Colon (tissue), 2 donors: ENCODE measurements at regions not wholly inside any gene's neighbourhood (a gene's known extent, or its start where the extent isn't known, plus 50 kb on each side); places are given as distances from the start of the nearest gene placed in this dataset.

Experiments used
- FAIRE-seq: peaks from 2 replicates; lab custom pipeline; 2012; peaks lifted over from hg19 to GRCh38; lab: Jason Lieb, UNC
- donor health status: control.
- donor health status: control.

DNA sequence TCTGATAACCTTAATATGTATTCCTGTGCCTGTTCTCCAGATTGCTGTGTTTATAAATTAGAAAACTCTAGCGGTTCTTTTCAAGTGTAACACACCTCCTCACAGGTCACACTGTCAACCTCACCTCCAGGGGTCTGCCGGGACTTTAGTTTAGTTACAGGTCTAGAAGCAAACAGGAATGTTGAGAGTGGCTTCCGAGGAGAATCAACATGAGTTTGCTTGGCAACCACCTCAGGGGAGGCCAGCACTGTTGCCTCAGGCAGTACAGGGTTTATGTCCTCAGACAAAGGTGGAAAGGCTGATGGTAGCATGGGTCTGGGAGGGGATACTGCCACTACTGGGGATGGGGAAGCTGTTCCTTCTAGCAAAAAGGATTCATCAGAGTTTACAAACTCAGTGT lies 438.0 kb downstream of the DTHD1 start:
- FAIRE-seq: no peak

DNA sequence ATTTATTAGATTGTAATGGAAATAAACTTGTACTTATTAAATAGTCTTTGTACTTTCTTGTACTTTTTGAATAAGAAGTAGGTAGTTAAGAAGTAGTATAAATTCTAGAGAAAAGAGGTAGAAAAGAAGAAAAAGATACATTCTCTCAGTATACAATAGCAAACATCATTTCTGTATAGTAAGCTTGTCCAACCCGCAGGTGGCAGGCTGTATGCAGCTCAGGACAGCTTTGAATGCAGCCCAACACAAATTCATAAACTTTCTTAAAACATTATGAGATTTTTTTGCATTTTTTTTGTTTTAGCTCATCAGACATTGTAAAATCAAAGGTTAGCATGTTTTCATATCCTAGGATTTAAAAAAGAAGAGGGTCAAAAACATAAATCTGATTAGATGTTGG lies 441.6 kb downstream of the DTHD1 start:
- FAIRE-seq: no peak

DNA sequence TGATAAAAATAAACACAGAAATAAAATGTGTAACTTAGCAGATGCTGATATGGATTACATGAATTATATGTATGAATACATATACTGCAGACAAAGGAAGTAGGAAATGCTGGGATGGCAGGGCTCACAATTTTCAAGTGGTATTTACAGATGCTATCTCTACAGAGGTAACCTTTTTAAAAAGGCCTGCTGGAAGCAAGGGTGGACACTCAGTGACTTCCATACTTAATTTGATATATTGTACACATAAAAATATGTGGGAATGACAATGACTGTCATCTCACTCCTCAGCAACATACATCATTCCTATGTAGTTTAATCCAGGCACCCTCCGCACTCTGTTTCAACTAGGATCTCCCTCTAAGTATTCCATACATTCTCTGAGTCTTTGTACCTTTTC lies 452.9 kb downstream of the DTHD1 start:
- FAIRE-seq: no peak

DNA sequence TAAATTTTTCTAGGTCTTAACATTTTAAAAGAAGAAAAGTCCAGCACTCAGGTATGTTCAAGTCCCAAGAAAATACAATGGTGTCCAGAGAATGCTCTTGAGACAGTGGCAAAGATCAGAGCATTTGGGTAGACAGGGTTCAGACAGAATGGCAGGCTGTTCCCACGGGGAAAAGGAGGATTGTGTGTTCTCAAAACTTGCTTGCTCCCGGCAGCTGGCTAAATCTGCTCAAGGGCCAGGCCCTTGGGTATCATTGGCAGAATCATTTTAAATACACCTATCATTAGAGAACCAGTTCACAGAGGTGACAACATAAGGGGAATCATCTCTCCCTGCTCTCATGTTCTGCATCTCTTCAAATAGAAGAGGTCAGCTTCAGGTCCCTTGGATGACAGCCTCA lies 456.3 kb downstream of the DTHD1 start:
- no peak for FAIRE-seq

DNA sequence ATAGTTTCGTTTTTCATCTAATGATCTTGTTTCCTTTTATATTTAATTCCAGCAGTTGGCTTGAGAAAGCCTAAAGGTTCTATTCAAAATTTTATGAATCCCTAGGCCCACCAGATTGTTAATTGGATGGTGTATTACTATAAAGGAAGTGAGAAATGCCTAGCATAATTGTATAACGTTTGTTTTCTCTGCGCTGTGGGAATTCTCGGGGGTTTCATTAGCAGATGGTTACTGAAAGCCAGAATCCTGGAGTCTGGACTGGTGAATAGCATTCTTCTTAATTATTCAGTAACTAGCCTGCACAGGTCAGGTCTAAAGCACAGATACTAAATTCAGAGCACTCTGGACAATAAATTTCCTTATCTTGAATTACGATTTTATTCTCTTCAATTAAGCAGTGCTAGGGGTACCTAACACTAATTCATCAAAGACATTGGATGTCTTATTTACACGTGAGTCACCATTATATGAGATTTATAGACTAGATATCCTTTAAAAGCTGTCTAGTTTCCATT lies 459.4 kb downstream of the DTHD1 start:
- FAIRE-seq: no peak

DNA sequence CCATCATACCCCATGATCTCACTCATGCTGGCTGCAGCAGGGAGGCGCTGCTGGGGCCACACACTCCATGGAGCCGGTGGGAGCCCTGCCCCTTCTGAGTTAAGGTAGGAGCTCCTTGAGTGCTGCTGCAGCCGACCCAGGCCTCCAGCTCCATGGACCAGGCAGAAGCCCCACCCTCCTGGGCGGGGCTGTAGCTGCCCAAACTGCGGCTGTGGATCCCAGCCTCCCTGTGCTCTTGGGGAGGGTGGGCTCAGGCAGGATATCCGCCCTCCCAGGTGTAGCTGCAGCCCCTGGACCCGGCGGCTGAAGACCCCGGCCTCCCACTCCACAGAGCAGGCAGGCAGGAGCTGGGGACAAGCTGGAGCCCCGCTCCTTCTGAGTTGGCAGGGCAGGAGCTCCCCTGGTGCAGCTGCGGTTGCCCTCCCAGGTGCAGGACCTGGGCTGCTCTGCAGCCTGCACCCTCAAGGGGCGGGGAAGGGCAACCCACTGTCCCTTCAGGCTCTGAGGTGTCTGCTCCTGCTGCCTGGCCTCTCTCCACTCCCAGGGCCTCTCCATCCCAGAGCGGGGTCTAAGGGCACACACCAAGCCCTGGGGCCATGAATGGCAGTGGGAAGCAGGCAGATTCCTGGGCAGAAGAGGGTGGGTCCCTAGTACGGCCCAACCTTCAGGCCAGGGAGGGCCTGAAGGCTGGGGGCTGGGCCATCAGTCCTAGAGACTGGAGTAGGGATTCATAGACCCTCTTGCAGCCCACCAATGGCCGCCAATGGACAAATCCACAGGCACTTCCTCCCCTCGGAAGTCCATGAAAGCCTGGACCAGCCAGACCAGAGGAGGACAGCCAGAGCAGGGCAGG lies 466.1 kb downstream of the DTHD1 start:
- no peak for FAIRE-seq

DNA sequence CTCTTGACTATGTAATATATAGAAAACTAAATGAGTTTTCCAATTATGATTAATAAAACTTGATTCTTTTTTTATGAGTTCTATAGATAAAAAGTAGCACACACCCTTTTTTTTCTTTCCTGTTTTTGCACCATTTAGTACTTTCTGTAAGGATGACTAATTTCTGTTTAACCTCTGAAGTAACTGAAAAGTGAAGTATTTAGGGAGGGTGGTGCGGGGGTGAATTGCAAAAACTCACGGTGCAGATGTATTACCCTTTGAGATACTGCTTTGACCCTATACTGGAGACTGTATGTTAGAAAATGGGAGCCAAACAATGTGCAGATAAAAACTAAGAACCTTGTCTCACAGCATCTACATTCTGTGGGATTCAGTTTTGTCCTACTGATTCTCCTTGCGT lies 471.6 kb downstream of the DTHD1 start:
- FAIRE-seq: no peak

DNA sequence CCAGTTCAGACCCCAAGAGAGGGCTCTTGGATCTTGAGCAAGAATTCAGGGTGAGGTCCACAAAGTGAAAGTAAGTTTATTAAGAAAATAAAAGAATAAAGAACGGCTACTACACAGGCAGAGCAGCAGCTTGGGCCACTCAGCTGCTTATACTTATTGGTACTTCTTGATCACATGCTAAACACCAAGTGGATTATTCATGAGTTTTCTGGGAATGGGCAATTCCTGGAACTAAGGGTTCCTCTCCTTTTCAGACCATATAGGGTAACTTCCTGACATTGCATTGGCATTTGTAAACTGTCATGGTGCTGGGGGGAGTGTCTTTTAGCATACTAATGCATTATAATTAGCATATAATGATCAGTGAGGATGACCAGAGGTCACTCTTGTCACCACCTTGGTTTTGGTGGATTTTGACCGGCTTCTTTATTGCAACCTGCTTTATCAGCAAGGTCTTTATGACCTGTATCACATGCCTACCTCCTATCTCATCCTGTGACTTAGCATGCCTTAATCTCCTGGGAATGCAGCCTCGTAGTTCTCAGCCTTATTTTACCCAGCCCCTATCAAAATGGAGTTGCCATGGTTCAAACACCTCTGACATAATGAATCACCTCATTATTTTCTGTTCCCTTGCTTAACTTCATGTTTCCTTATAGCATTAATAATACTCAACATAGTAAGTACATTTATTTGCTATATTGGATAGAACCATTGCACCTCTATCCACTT lies 476.3 kb downstream of the DTHD1 start:
- FAIRE-seq: no peak

DNA sequence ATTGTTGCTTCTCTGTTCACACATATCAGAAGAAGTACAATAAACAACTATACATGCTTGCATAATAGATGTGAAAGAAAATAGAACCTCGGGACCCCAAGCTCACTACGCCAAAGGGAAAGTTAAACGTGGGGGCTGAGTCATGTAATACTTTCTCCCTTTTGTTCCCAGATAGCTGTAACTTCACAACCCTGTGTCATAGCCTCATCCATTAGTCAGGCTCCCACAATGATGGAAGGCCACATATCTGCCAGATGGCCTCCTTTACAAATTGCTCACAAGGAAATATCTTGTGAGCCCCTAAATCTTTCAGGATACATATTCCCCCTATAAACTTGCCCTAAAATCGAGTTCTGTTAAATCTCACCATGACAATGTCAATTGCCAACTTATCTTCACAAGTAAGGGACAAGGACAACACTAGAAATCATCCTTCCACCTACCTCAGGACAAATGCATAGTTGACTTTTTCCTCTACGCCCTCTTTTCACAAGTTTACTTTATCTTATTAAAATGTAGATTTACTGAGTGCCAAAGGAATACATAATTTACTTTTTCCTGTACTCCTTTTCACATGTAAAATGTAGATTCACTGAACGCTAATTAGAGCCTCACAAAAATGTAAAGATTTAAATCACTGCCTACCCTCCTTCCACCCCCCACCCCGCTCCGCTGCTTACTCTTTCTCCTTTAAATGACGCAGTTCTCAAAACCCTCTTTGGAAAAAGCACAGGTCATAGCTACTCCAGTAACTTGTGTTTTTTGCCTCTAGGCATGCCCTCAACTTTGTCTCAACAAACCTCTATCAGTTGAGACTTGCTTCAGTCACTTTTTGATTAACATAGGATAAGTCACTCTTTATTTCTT lies 477.1 kb downstream of the DTHD1 start:
- FAIRE-seq: no peak

DNA sequence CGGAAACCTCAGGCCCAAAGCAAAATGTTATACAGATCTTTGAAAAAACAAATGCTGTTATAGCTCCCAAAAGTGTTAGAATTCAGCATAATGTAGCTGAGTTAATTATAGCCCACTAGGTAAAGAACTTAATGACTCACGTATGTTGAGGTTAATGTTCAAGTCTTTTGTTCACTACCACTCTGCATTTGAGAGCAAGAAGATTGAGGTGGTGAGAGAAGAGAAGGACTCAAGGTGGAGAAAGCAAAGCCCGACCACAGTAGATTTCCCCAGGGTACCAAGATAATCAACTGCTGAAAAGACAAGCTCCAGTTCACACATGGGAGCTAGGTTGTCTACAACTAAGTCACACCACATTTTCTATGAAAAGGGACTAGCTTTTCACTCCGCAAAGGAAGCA lies 480.2 kb downstream of the DTHD1 start:
- FAIRE-seq: no peak

DNA sequence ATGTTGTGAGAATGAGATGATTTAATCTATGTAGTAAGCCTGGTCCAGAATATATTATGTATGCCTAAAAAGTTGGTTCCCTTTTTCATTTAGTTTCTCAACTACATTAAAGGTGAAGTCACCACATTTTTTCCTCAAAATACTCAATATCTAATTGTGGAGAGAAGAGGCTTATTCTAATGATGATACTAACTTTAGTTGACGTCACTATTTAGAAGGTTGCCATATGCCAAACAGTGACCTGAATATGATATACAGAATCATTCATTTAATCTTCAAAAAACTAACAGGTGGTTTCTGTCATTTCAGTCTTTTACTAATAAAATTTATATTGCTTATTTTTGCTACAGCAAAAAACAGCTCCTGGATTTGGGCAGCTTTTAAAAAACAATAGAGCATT lies 480.7 kb upstream of the NWD2 start:
- no peak for FAIRE-seq

DNA sequence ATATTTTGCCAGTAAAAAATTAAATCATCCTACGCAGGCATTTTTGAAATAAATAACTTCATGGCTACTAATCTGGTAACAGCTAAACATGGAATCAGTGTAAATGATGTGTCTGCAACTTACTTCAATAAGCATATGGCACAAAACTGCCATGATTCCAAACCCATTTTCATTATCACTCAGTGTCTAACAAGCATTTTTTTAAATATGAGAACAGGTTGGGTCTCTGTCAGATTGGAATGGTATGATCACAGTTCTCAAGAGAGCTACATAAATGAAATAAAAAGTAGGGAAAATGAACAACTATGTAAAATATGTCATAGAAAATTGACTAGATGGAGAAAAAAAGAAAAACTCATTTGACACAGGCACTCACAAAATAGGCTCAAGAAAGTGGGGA lies 476.9 kb upstream of the NWD2 start:
- FAIRE-seq: no peak

DNA sequence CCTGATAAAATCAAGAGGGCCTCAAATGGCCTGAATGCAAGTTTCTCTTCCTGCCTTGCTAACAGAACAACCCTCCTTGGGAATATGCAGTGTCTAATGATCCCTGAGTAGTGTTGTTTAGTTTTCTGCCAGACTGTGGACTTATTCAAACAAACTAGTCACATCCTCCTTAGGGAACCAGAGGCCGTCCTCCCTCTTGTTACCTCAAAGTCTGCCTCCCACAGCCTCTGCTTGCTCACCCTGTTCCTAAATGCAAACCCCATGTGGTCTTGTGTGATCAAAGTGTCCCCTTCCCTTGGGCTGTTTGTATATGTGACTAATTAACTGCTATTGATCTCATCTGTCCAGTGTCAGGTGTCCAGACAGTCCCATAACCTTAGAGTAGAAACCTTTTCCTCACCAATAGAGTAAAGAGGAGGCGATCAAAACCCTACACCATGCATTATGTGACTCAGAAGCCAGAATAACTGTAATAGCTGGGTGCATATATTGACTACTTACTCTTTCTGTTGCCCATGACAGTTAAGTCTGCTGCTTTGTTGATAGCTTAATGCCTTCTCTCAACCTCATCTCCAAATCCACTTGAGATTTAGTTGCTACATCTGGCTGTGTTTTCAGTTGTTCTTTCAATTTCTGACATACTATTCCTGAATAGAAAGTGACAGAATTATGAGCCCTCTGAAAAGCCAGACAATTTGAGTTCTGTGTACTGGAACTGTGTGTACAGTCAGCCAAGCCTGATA lies 473.0 kb upstream of the NWD2 start:
- FAIRE-seq: no peak

DNA sequence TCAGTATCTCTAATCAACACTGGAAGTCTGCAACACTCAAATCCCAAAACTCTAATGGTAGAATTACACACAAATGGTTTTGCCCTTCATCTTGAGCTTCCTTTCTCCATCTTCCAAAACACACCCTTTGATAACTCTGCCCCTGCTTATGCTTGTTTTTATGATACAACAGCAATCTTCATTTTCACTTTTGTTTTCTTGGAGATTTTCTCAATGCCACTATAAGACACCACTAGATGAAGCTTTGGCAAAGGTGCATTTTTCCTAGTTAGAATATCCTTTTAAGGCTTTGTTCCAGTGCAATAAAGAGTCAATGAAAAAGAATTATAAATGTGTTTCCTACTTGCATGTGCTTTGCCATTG lies 472.4 kb upstream of the NWD2 start:
- no peak for FAIRE-seq

DNA sequence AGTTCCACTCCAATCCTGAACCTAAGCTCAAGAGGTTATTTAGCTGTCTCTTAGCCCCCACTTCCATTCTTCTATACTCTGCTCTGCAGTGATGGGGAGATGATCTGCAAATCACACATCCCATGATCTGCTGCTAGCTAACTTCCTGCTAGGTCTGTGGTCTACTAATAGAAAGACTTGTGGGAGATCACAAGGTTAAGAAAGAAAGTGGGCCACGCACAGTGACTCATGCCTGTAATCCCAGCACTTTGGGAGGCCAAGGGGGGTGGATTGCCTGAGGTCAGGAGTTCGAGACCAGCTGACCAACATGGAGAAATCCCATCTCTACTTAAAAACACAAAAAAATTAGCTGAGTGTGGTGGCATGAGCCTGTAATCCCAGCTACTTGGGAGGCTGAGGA lies 471.1 kb upstream of the NWD2 start:
- FAIRE-seq: no peak

DNA sequence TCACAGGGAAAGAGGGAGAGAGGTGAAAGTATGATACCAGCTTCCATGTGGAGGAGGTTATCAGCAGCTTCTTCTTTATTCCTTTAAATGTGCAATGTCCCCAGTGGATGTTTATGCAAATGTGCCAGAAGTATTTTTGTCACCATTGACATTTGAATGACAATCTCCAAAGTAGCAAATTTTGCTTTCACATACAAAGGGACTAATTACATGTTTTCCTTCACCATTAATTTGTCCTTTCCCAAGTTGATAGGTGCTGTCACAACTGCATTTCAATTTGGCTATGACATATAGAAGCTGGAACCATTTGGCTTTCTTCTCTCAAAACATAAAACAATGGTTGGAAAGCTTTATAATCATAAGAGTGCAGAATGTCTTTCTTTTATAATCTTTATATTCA lies 469.0 kb upstream of the NWD2 start:
- FAIRE-seq: no peak

DNA sequence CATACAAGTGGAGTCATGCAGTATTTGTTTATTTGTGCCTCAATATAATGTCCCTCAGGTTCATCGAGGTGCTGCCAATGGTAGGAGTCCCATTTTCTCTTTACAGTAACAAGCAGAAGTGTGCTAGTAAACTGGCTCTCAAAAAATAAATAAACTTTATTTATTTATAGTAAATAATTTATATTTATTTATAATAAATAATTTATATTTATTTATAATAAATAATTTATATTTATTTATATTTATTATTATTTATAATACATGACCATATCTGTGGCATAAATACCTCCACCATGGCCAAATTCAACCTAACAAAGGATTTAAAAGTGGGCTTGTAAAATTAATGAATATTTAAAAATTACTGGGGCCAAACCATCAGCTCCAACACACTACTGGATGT lies 464.9 kb upstream of the NWD2 start:
- no peak for FAIRE-seq

DNA sequence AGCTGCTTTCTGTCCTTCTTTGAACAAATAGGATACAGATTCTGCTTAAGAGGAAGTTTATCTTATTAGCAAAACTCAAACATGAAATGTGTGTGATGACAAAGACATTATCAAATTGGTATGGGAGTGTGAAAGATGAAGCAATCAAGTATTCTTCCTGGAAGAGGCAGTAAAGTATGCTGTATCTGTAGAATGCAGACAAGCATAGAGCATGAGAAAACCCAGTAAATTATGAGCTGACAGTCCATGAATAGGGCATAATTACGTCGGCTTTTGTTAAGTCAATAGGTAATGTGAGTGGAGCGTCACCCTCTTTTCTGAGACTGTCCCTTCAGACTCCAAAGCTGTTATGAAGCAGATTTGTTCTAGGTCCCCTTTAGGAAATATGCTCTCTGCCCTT lies 458.6 kb upstream of the NWD2 start:
- no peak for FAIRE-seq

DNA sequence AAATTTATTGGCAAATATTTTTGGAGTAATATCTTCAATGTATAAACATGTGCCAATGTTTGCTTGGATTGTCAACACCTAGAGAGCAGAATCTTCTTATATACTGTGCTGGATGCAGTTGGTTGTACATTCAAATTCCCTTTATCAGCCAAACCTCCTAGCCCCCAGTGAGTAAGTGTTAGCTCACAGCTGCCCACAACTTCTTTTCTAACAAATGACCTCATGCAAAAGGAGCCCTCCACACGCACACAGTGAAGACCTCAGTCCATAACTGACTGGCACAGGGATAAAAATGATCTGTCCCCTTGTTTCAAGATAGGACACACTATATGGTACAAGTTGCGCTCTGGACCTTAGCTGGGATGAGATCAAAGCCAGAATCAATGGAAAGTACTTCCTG lies 458.0 kb upstream of the NWD2 start:
- FAIRE-seq: no peak

DNA sequence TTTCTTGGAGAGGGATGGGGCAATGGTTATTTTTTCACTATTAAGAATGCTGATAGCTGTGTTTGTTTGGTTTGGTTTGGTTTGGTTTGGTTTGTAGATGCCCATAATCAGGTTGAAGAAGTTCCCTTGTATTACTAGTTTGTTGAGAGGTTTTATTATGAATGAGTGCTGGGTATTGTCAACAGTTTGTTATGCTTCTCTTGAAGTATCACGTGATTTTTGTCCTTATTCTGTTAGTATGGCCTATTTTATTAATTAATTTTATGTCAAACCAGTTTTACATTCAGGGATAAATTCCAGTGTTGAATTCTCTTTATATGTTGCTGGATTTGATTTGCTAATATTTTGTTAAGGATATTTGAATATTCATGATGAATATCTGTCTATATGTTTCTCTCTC lies 449.8 kb upstream of the NWD2 start:
- FAIRE-seq: no peak

DNA sequence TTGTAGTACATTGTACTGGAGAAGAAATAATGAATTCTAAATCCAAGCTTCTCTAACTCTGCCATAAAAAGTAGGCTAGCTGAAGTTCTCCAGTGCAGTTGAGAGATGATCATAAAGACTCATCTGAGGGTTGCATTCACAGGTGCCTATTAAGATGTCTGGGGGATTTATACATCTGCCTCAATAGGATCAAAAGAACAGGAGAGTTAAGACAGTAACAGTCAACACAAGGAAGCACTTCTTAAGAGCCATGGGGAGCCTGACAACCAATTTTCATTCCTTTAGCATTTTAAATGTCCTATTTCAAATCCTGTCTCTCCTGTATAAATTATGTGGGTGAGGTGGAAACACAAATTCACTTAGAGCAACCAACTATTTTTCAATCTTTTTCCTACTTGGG lies 432.4 kb upstream of the NWD2 start:
- FAIRE-seq: no peak

DNA sequence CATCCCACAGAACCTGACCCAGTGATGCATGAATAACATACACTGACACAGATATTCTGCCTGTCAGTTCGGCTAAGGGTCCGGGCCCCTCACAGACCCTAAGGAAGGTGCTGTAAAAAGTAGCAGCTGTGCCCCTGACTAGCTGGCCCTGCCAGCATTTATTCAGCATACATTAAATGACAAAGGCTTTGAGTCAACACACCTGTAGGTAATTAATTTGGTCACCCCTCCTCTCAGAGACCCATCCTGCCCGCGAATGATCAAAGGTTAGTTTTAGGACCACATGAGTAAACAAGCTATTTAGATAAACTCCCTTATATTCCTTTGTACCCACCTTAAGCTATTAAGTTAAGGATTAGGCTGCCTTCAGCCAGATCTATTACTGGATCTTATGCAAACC lies 429.0 kb upstream of the NWD2 start:
- no peak for FAIRE-seq
